Chondrocyte (in vitro differentiated cells): ENCODE measurements at regions not wholly inside any gene's neighbourhood (a gene's known extent, or its start where the extent isn't known, plus 50 kb on each side); places are given as distances from the start of the nearest gene placed in this dataset.

ENCODE experiments used
- DNase-seq: peaks from one replicate; pipeline ENCODE4 v3.0.0; 2021; ENCODE audit warnings: mixed read lengths, low spot score
- H3K27ac Mint-ChIP-seq: one replicate; pipeline ENCODE4 v1.8.0; 2021; ENCODE audit warnings: mild to moderate bottlenecking, moderate library complexity, mixed read lengths; ENCODE audit not compliant: unreplicated experiment
- H3K27me3 Mint-ChIP-seq: 2 replicates; pipeline ENCODE4 v1.8.0; 2021; ENCODE audit warnings: low read depth, mixed read lengths
- H3K36me3 Mint-ChIP-seq: 2 replicates; pipeline ENCODE4 v1.8.0; 2021; ENCODE audit warnings: low read depth, mixed read lengths
- H3K4me1 Mint-ChIP-seq: 2 replicates; pipeline ENCODE4 v1.8.0; 2021; ENCODE audit warnings: low read depth, mild to moderate bottlenecking, mixed read lengths
- H3K4me3 Mint-ChIP-seq: one replicate; pipeline ENCODE4 v1.8.0; 2021; ENCODE audit warnings: mild to moderate bottlenecking, moderate library complexity, mixed read lengths; ENCODE audit not compliant: unreplicated experiment
- H3K9me3 Mint-ChIP-seq: 2 replicates; pipeline ENCODE4 v1.8.0; 2021; ENCODE audit warnings: low read depth, mixed read lengths
- CTCF ChIP-seq: fragments of 200-600 bp; sonication (generic); IDR thresholded peaks from 2 replicates; pipeline ENCODE4 v1.5.0; 2021; ENCODE audit warnings: antibody characterized with exemption, mild to moderate bottlenecking, moderate library complexity

- Mint-ChIP-seq H3K36me3 (no peaks in the 10 kb centered on the region), H3K9me3 (no peaks in the 10 kb centered on the region), H3K27me3 (no peaks in the 10 kb centered on the region), H3K27ac (no peak overlapping the region), H3K4me3 (no peak overlapping the region), H3K4me1 (peaks cover 5% of the 10 kb centered on the region)
- no peak for TF ChIP-seq CTCF
- no peak for DNase-seq
Measured at GRCh38 chr17:13761038-13761603, 159.4 kb upstream of the HS3ST3A1 start.

DNA sequence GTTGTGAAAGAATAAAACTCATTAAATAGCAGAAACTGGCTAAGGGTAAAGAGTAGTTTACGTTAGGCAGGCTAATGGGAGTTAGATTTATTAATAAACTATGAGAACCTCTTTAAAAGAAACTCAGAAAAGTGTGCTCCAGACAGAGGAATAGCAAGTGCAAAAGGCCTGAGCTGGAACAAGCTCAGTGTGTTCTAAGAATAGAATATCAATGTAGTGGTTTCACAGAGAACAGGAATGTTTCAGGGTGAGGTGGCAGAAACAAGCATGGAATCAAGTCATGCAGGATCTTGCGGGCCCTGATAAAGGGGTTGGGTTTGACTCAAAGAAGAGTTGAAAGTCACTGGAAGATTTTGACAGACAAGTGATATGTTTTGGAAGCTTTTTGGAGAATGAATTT is 164.0 kb upstream of the HS3ST3A1 start:
- Mint-ChIP-seq H3K9me3 (peaks cover 6% of the 10 kb centered on the region), H3K36me3 (peaks cover under 1% of the 10 kb centered on the region), H3K27me3 (no peaks in the 10 kb centered on the region), H3K27ac (peak overlapping the region; percentile 64), H3K4me1 (peaks cover 5% of the 10 kb centered on the region), H3K4me3 (no peak overlapping the region)
- DNase-seq: no peak
- no peak for TF ChIP-seq CTCF

GRCh38 chr17:13770702-13771101 is 169.0 kb upstream of the HS3ST3A1 start:
- peaks cover 22% of the 10 kb centered on the region for H3K9me3 Mint-ChIP-seq
- H3K36me3 Mint-ChIP-seq: peaks cover 10% of the 10 kb centered on the region
- TF ChIP-seq CTCF: no peak
- H3K27ac Mint-ChIP-seq: no peak overlapping the region
- no peak overlapping the region for H3K4me3 Mint-ChIP-seq
- peaks cover 3% of the 10 kb centered on the region for H3K4me1 Mint-ChIP-seq
- no peak for DNase-seq
- no peaks in the 10 kb centered on the region for H3K27me3 Mint-ChIP-seq

- no peaks in the 10 kb centered on the region for H3K27me3 Mint-ChIP-seq
- H3K4me1 Mint-ChIP-seq: no peaks in the 10 kb centered on the region
- H3K4me3 Mint-ChIP-seq: no peak overlapping the region
- peaks cover 10% of the 10 kb centered on the region for H3K36me3 Mint-ChIP-seq
- H3K27ac Mint-ChIP-seq: no peak overlapping the region
- peaks cover 27% of the 10 kb centered on the region for H3K9me3 Mint-ChIP-seq
- TF ChIP-seq CTCF: no peak
- DNase-seq: no peak
Measured at GRCh38 chr17:13775450-13775849, 173.7 kb upstream of the HS3ST3A1 start.

DNA sequence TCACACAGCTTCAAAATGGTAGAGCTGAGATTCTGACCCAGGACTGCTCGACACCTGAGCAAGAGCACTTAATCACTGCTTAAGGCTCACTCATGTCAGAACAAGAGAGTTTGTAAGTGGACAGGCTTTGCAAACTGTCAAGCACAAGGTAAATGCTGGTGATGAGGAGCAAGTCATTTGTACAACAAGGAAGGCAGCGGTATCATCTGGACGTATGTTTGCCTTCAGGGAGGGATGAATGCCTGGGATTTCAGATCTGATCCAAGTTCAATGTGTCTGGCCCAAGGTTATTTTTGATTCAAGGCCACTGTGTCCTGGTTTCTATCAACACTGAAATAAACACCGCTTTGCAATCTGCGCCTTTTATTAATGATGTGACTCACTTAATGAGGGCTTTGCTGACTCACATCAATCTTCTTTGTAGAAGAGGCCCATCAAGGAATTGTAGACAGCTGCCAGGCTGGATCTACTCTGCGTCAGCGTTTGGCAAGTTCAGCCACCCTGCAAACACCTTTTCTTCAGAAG is 174.4 kb upstream of the HS3ST3A1 start:
- Mint-ChIP-seq H3K9me3 (peaks cover 22% of the 10 kb centered on the region), H3K4me1 (no peaks in the 10 kb centered on the region), H3K27ac (no peak overlapping the region), H3K36me3 (peaks cover 8% of the 10 kb centered on the region), H3K27me3 (no peaks in the 10 kb centered on the region), H3K4me3 (no peak overlapping the region)
- TF ChIP-seq CTCF: no peak
- DNase-seq: no peak
